AG08395 (cell line): ENCODE measurements at regions not wholly inside any gene's neighbourhood (a gene's known extent, or its start where the extent isn't known, plus 50 kb on each side); places are given as distances from the start of the nearest gene placed in this dataset.
A peak's percentile ranks its signal among the peaks of the same experiment; 100 is the strongest.

Experiments used
- DNase-seq: peaks from one replicate; pipeline ENCODE4 v3.0.0; 2012; ENCODE audit warnings: mixed read lengths, low spot score

- DNase-seq: no peak
Observed at GRCh38 chr9:129343424-129344375, 165.6 kb upstream of the IER5L start.

- no peak for DNase-seq
Observed at GRCh38 chr9:129342591-129343423, 164.7 kb upstream of the IER5L start.

DNA sequence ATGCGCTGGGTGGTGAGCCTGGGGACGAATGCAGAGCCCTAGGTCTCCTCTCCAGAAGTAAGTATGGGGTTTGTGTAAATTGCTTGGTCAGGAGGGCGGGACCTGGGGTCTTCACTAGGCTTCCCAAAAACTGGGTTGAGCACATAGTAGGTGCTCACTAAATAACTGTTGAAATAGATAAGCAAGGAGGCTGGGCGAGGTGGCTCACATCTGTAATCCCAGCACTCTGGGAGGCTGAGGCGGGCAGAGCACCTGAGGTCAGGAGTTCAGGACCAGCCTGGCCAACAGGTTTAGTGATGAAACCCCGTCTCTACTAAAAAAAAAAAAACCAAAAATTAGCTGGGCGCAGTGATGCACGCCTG, 163.9 kb upstream of the IER5L start:
- no peak for DNase-seq

- no peak for DNase-seq
Observed at GRCh38 chr9:129341171-129341986, 163.3 kb upstream of the IER5L start.

GRCh38 chr9:129340427-129341170, 162.5 kb upstream of the IER5L start:
- no peak for DNase-seq

DNA sequence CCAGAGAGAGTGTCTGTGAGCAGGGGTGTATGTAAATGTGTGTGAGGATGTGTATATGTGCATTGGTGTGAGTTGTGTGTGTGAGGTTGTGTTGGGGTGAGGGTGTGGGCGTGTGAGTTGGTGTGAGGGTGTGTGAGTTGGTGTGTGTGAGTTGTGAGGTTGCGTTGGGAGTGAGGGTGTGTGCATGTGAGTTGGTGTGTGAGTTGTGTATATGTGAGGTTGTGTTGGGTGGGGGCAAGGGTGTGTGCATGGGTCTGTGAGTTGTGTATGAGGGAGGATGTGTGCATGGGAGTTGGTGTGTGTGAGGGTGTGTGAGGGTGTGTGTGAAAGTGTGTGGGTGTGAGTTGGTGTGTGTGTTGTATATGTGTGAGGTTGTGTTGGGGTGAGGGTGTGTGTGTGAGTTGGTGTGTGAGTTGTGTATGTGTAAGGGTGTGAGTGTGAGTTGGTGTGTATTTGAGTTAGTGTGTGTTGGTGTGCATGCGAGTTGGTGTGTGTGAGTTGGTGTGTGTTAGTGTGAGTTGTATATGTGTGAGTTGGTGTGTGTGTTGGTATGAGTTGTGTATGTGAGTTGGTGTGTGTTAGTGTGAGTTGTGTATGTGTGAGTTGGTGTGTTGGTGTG, 161.6 kb upstream of the IER5L start:
- DNase-seq: no peak

DNA sequence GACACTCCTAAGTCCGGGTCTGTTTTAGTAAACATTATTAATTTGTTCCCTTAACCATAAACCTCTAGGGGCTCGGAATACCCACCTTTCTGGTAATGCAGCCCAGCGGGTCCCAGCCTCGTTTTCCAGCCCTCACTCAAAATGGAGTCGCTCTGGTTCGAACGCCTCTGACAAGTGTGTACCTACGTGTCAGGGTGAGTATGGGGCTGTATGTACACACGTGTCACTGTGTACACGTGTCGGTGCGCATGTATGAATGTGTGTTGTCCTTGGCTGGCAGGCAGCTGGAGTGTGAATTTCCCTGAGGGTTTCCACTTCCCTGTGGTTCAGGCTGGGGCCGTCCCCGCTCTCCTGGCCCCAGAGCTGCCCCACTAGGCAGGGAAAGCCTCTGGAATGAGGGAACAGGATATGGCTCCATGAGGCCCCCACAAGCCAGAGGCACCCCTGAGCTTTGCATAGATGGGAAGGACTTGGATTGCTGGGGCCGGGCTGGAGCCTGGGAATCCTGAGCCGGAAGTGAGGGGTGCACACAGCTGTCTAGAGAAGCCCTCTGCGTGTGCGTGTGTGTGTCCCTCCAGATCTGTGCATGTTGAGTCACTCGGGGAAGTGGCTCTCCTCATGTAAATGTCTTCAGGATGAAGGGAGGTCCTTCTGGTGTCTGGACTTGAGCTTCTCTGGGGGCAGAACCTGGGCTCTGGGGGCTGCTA, 160.8 kb upstream of the IER5L start:
- no peak for DNase-seq

DNA sequence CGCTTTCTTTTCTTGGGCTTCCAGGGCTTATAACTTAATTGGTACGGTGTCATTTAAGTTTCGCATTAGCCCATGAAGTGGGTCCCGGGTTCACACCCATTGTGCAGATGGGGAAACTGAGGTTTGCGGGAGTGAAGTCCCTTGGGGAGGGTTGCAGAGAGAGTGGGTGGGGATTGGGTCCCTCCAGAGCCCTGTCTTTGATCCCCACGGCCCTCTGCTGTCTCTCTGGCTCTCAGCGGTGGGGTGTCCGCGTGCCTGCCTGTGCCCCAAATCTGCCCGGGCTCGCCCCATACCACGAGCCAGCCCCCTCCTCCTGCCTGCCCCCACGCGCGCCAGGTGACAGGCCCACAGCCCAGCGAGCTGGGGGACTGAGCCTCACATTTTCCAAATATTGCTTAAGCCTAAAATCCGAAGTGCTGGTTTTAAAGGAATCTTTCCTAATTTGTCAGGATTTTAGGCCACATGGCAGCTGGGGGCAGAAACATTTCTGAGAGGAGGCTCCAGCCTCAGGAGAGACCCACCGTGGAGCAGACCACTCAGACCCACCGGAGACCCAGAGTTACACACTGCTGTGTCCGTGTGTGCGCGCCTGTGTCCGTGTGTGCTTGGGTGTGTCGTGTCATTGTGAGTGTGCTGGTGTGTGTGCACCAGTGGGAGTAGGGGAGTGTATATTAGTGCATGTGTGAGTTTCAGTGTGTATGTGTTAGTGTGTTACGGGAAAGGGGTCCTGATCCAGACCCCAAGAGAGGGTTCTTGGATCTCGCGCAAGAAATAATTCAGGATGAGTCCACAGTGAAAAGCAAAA, 159.5 kb upstream of the IER5L start:
- DNase-seq: no peak

DNA sequence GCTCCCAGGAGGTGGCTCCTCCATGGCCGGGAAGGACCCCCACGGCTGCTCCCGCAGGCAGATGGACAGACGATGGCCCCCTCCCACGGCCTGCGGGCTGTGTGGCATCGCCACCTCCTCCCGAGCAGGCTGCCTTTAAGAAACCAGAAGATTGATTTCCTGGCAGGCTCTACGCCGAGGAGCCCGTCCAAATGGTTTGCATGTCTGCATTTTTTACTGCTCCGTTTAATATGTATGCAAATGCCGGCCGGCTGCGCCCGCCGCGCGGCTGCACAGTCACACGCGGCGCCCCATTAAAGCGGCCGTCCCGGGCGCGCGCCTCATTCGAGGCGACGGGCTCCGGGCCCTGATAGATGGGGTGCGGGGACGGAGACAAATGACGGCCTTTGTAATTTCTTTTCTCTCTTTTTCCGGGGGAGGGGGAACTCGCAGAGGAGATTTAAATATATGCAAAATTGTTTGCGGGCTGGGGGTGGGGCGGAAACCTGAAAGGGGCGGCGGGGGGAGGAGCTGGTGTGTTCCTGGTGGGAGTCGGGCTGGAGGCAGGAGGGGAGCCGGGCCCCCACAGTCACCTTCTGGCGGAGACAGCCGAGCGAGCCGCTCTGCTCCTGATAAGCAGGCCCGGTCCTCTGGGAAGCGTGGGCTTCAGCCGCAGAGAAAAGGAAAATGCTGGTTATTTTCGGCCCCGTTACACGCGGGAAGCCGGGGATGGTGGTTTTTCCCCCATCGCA, 158.7 kb upstream of the IER5L start:
- no peak for DNase-seq

DNA sequence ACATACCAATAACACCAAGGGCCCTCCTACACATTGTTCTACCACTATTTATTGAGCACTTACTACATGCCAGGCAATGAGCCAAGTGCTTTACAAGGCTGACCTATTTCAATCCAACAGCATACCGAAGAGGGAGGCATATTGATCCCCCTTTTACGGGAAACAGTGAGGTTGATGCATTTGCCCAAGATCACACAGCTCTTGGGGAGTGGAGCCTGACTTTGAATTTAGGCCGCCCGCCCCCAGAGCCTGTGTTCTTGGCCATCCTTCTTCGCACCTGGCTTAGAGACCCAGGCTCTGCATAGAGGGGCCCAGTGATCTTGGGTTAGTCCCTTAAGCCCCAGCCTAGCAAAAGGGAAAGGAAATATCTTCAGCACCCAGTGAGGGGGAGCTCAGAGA, 158.1 kb upstream of the IER5L start:
- DNase-seq: no peak

DNA sequence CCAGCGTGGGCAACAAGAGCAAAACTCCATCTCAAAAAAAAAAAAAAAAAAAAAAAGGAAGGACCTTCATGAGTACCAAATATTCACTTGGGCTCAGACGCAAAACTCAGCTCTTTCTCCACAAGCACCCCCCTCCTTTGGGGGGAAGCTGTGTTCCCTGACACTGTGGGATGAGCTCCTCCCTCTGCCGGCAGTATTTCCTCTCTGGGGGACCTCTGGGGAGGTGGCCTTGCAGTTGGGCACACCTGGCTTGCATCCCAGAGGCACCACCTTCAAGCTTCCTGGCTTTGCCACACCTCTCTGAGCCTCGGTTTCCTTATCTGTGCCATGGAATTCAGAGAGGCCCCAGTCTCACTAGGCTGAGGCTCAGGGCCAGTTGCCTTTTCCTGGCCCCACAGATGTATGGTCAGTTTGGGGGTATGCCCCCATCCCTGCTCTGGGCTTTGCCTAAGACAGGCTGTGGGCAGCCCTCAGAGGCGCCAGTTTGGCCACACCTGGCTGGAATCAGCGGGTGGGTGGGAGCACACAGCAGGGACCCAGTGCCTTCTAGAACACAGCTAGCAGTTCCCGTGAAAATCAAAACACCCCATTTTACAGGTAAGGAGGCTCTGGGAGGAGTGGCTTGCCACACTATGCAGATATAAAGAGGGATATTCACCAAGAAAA, 157.5 kb upstream of the IER5L start:
- DNase-seq: no peak

DNA sequence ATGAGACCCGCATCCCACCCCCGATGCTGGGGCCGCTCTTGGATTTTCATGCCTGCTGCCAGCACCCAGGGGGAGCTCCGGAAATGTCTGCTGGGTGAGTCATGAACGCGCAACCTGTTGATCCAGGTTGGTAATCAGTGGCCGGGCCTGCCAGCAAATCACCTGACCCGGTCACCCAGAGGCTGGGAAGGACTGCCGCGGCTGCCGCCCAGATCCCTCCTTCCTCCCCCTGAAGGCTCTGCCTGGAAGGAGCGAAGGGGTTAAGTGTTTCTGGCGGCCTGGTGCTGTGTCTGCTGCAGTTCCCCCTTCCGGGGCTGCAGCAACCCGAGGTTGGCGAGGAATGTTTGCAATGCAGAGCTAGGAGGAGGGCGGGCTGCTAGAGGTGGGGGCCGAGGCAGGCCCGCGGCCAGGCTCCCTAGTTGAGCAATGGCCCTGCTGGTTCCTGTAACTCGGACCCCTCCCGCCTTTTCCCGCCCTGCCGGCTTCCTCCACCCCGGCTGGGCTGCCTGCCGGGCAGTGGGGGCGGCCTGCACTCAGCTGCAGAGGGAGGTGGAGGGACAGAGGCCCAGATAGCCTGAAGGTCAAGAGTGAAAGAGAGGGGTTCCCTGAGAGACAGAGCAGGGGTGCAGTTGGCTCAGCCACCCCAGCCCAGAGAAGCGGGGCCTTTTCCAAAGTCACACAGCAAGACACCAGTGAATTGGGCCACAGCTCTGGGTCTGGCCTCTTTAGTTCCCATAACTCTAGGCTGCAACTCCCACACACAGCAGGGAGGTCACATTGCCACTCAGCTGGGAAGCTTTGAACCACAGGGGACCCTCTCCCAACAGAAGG, 156.3 kb upstream of the IER5L start:
- DNase-seq: peak; percentile 92

DNA sequence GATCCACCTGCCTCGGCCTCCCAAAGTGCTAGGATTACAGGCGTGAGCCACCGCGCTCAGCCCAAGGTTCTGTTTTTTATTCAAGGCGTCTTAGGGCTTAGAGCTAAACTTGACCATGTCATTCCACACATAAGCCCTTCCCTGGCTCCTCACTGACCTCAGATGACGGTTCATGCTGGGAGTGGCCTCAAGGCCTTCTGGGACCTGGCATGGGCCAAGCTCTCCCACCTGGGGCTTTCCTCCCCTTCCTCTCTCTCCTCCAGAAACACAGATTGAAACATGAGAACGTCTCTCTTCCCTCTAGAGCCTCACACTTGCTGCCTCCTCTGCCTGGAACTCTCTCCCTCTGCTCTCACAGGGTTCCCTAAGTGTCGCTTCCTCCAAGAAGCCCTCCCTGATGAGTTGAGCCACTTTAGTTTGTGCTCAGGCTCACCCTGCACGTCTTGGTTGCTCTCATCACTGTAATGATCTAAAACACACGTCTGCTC, 155.6 kb upstream of the IER5L start:
- no peak for DNase-seq

DNA sequence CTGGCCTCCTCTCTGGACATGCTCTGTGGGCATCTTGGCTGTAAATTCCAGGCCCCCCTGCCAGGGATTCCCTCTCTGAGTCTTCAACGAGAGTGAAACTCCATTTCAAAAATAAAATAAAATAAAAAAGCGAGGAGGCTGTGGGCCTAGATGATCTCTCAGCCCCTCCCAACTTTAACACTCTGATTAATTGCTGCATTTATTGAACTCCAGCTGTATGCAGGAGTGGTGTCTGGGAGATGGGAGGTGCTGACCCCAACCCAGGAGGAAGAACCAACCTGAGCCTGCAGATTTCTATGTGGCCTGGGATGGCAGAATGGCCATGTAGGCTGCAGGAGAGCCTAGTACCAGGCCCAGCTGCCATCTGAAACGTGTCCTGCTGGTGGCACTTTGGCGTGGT, 154.5 kb upstream of the IER5L start:
- no peak for DNase-seq

GRCh38 chr9:129331772-129332500, 153.9 kb upstream of the IER5L start:
- no peak for DNase-seq

DNA sequence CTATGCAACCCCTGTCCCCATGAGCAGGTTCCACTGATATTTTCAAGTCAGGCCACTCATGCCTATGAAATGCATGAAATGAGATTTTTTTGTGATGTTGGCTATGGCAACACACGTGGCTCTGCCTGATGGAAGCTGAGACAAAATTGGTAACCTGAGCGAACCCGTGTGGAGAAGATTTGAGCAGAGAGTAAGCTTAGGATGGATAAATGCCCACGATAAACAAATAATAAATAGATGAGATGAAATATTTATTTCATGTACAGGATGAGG, 153.4 kb upstream of the IER5L start:
- no peak for DNase-seq
